Left lung (tissue), 4 donors: ENCODE measurements at regions not wholly inside any gene's neighbourhood (a gene's known extent, or its start where the extent isn't known, plus 50 kb on each side); places are given as distances from the start of the nearest gene placed in this dataset.

Experiments used
- ATAC-seq: fragments of 200-7000 bp; cut with Tn5 transposase; one replicate; pipeline ENCODE4 v1.9.1; 2020; ENCODE audit warnings: moderate library complexity
- DNase-seq, 4 donors: peaks; one replicate each; pipeline ENCODE4 v3.0.0-alpha.2; 2013 to 2020
- H3K27ac ChIP-seq, 2 donors: fragments of 200-600 bp; sonication (generic) in 1 of 2; one replicate each; pipeline versions ENCODE4 v1.5.0 to v1.8.0; 2020 to 2021
- H3K27me3 ChIP-seq, 2 donors: fragments of 200-600 bp; sonication (generic) in 1 of 2; one replicate each; pipeline versions ENCODE4 v1.5.0 to v1.8.0; 2020 to 2021
- H3K36me3 ChIP-seq, 2 donors: fragments of 200-600 bp; sonication (generic) in 1 of 2; one replicate each; pipeline versions ENCODE4 v1.5.0 to v1.8.0; 2020 to 2021
- H3K4me1 ChIP-seq, 2 donors: fragments of 200-600 bp; one replicate each; pipeline ENCODE4 v1.8.0; 2021
- H3K4me3 ChIP-seq, 2 donors: fragments of 200-600 bp; sonication (generic) in 1 of 2; one replicate each; pipeline versions ENCODE4 v1.5.0 to v1.8.0; 2020 to 2021; ENCODE audit warnings: mild to moderate bottlenecking in 1 of 2
- H3K9me3 ChIP-seq, 2 donors: fragments of 200-600 bp; sonication (generic) in 1 of 2; one replicate each; pipeline versions ENCODE4 v1.5.0 to v1.8.0; 2020 to 2021
- CTCF ChIP-seq, 2 donors: fragments of 200-600 bp; sonication (generic) in 1 of 2; IDR thresholded peaks; one replicate each; pipeline versions ENCODE4 v1.5.0 to v1.8.0; 2021; ENCODE audit warnings: antibody characterized with exemption in 2 of 2
- intact Hi-C, 2 donors: fragments of 100-400 bp; cut with DNase I; formaldehyde crosslinking; loops; one replicate each; pipeline versions ENCODE4 v1.11.2 to v1.14.2; 2022
- donor health status: DM: no; HTN: yes; CAD: no.
- donor health status: DM: no; HTN: no; CAD: no.

- intact Hi-C loops, result no loop called here
- H3K9me3 ChIP-seq, result peaks cover 0 to 2% of the 10 kb centered on the region in 2 donors
- H3K27ac ChIP-seq, result no peak overlapping the region
- ATAC-seq (no peak), DNase-seq (no peak)
- H3K4me1 ChIP-seq, result no peaks in the 10 kb centered on the region
- H3K36me3 ChIP-seq, result no peaks in the 10 kb centered on the region
- H3K4me3 ChIP-seq, result no peak overlapping the region
- no peaks in the 10 kb centered on the region for H3K27me3 ChIP-seq
- no peak for TF ChIP-seq CTCF (IDR thresholded peaks at IDR 0.05)
These were observed 394.1 kb downstream of the SPRY1 start for GRCh38 chr4:123790681-123791080.

- TF ChIP-seq CTCF (IDR thresholded peaks at IDR 0.05), result no peak
- intact Hi-C loops, result no loop called here
- Histone ChIP-seq H3K36me3 (no peaks in the 10 kb centered on the region), H3K4me3 (no peak overlapping the region), H3K27me3 (no peaks in the 10 kb centered on the region), H3K27ac (no peak overlapping the region), H3K4me1 (no peaks in the 10 kb centered on the region), H3K9me3 (peaks cover 0 to 18% of the 10 kb centered on the region in 2 donors)
- DNase-seq, result no peak
- no peak for ATAC-seq
These were observed 405.6 kb downstream of the SPRY1 start for GRCh38 chr4:123802082-123802645.

- TF ChIP-seq CTCF (IDR thresholded peaks at IDR 0.05), result no peak
- DNase-seq (no peak), ATAC-seq (no peak)
- Histone ChIP-seq H3K9me3 (peaks cover 0 to 11% of the 10 kb centered on the region in 2 donors), H3K27ac (no peak overlapping the region), H3K27me3 (no peaks in the 10 kb centered on the region), H3K36me3 (no peaks in the 10 kb centered on the region), H3K4me3 (no peak overlapping the region), H3K4me1 (no peaks in the 10 kb centered on the region)
- intact Hi-C loops, result no loop called here
These were observed 406.3 kb downstream of the SPRY1 start for GRCh38 chr4:123802933-123803332.

- H3K4me1 ChIP-seq, result no peaks in the 10 kb centered on the region
- intact Hi-C loops, result no loop called here
- H3K4me3 ChIP-seq, result no peak overlapping the region
- H3K9me3 ChIP-seq, result no peaks in the 10 kb centered on the region
- DNase-seq, result no peak
- TF ChIP-seq CTCF (IDR thresholded peaks at IDR 0.05), result no peak
- no peaks in the 10 kb centered on the region for H3K27me3 ChIP-seq
- ATAC-seq, result no peak
- H3K27ac ChIP-seq, result no peak overlapping the region
- no peaks in the 10 kb centered on the region for H3K36me3 ChIP-seq
These were observed 407.7 kb downstream of the SPRY1 start for GRCh38 chr4:123804196-123804721.

GRCh38 chr4:123806056-123806455 lies 409.5 kb downstream of the SPRY1 start:
- intact Hi-C loops, result no loop called here
- ATAC-seq, result no peak
- Histone ChIP-seq H3K9me3 (no peaks in the 10 kb centered on the region), H3K36me3 (no peaks in the 10 kb centered on the region), H3K4me3 (no peak overlapping the region), H3K4me1 (no peaks in the 10 kb centered on the region), H3K27me3 (no peaks in the 10 kb centered on the region), H3K27ac (no peak overlapping the region)
- no peak for DNase-seq
- TF ChIP-seq CTCF (IDR thresholded peaks at IDR 0.05), result no peak
